Sciatic nerve (tissue), 2 donors: ENCODE measurements at regions not wholly inside any gene's neighbourhood (a gene's known extent, or its start where the extent isn't known, plus 50 kb on each side); places are given as distances from the start of the nearest gene placed in this dataset.
"Not testable (repeated sequence)": the region's sequence is repeated elsewhere in the genome, so short reads cannot be mapped to it uniquely, and the experiment has no call there.

Source experiments
- ATAC-seq: fragments of 200-7000 bp; cut with Tn5 transposase; one replicate; pipeline ENCODE4 v1.9.1; 2020; ENCODE audit warnings: mild to moderate bottlenecking, moderate library complexity
- DNase-seq: peaks from one replicate; pipeline ENCODE4 v3.0.0-alpha.2; 2020; ENCODE audit warnings: low spot score
- intact Hi-C: fragments of 100-400 bp; cut with DNase I; formaldehyde crosslinking; loops from one replicate; pipeline ENCODE4 v1.14.2; 2022
- donor health status: DM: no; HTN: no; CAD: no.
- donor health status: DM: no; HTN: no; CAD: no.

- intact Hi-C loops, result no loop called here
- no peak for ATAC-seq
- no peak for DNase-seq
Observed at GRCh38 chr16:26546573-26546972, 520.2 kb upstream of the C16orf82 start.

- no peak for DNase-seq
- intact Hi-C loops, result no loop called here
- no peak for ATAC-seq
Observed at GRCh38 chr16:26547681-26548080, 519.0 kb upstream of the C16orf82 start.

GRCh38 chr16:26550111-26550610 lies 516.6 kb upstream of the C16orf82 start:
- ATAC-seq (no peak), DNase-seq (no peak)
- intact Hi-C loops, result no loop called here

DNA sequence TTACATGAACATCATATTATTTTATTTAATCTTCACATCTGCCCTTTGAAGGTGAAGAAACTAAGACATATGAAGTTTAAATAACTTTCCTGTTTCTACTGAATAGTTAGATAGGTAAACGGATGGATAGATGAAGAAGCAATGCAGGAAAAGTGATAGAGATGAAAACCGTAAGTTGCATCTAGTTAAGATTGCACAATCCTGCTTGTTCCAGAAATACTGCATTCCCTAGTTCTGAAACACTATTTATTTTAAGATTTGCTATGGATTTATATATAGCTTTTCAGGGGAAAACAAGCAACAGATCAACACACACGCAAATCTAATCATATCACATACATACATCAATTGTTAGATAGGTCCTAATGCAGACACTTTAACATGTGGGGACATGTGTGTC lies 512.7 kb upstream of the C16orf82 start:
- intact Hi-C loops, result no loop called here
- DNase-seq (no peak), ATAC-seq (no peak)

- DNase-seq, result no peak
- no peak for ATAC-seq
- intact Hi-C loops, result no loop called here
Observed at GRCh38 chr16:26561303-26561702, 505.4 kb upstream of the C16orf82 start.

DNA sequence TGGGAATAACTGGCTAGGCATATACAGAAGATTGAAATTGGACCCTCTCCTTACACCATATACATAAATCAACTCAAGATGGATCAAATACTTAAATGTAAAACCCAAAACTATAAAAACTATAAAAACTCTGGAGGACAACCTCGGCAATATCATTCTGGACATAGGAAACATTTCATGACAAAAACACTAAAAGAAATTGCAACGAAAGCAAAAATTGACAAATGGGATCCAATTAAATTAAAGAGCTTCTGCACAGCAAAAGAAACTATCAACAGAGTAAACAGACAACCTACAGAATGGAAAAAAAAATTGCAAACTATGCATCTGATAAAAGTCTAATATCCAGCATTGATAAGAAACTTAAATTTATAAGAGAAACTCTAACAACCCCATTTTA lies 503.7 kb upstream of the C16orf82 start:
- DNase-seq (no peak), ATAC-seq (no peak)
- intact Hi-C loops, result no loop called here

- no peak for ATAC-seq
- intact Hi-C loops, result no loop called here
- no peak for DNase-seq
Observed at GRCh38 chr16:26567356-26567755, 499.4 kb upstream of the C16orf82 start.

DNA sequence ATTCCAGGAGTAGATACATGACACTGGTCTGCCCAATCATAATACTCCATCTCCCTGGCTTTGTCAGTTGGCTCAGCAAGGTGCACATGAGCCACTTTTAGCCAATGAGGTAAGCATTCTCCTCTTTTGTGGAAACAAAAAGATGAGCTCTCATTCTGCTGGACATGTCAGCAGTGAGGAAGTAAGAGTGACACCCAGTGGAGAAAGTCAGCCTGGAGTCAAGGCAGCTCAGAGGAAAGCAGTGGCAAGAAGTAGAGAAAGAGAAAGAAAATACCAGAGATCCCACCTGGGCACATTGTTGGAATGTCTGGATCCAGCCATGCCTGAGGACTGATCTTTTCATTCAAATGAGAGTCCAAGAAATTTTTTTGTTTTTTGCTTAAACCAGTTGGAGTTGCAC lies 496.9 kb upstream of the C16orf82 start:
- no peak for ATAC-seq
- intact Hi-C loops, result no loop called here
- no peak for DNase-seq

- intact Hi-C loops, result no loop called here
- no peak for ATAC-seq
- DNase-seq, result no peak
Observed at GRCh38 chr16:26578748-26579147, 488.0 kb upstream of the C16orf82 start.

DNA sequence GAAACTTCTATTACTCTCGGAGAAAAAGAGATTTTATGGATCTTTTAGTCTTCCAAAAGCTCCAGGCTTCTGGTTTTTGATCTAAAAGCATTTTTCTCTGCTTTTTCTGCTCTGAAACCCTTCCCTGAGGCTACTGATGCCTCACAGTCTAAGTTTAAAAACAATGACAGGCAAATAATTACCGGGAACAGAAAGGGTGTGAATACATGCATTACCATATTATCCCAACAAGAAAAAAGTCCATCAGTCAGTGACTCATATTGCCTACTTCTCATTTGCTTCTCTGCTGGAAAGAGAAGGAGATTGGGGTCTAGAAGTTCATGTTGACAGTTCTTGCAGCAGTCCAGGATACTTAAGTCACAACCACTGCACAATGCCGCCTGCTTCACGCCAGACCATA lies 482.9 kb upstream of the C16orf82 start:
- DNase-seq (no peak), ATAC-seq (no peak)
- intact Hi-C loops, result no loop called here

- no peak for ATAC-seq
- intact Hi-C loops, result loop anchor here (10.0 kb wide), 1 partner anchor 51 kb away; no protein-coding TSS in a partner anchor
- DNase-seq, result no peak
Observed at GRCh38 chr16:26593700-26594099, 473.0 kb upstream of the C16orf82 start.

DNA sequence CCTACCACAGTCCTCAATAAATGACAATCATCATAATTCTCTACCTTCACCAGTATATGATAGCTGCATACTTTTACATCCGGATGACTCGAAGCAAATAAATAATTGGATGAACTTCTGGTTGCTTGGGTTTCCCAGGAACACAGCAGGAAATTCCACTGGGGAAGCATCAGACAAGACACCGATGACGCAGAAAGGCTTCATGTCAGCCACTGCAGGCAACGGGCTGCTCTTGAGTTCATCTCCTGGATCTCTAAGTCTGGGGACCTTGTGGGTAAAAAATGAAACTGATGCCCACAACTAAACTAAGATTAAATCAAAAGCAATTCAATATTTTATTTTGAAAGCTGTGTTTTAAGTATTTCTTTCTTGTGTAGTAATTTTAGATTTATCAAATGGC lies 472.1 kb upstream of the C16orf82 start:
- ATAC-seq (no peak), DNase-seq (no peak)
- intact Hi-C loops, result loop anchor here (10.0 kb wide), 1 partner anchor 50 kb away; no protein-coding TSS in a partner anchor

DNA sequence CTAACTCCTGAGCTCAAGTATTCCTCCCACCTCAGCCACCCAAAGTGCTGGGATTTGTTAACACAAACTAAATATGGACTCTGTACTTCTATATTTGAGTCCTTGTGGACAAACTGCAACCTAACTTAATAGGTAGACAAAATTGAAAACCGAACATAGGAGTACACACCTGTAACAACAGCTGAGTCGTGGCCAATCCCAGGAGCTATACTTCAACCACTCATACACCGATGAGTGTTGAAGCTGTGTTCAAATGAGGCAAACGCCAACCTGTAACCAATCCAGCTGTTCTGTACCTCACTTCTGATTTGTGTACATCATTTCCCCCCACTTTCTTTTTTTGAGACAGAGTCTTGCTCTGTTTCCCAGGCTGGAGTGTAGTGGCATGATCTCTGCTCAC lies 471.5 kb upstream of the C16orf82 start:
- DNase-seq, result no peak
- ATAC-seq, result no peak
- intact Hi-C loops, result loop anchor here (10.0 kb wide), 1 partner anchor 50 kb away; no protein-coding TSS in a partner anchor

- not testable (repeated sequence) for ATAC-seq, DNase-seq
- intact Hi-C loops, result loop anchor here (10.0 kb wide), 1 partner anchor 49 kb away; no protein-coding TSS in a partner anchor
Observed at GRCh38 chr16:26596033-26596432, 470.7 kb upstream of the C16orf82 start.

DNA sequence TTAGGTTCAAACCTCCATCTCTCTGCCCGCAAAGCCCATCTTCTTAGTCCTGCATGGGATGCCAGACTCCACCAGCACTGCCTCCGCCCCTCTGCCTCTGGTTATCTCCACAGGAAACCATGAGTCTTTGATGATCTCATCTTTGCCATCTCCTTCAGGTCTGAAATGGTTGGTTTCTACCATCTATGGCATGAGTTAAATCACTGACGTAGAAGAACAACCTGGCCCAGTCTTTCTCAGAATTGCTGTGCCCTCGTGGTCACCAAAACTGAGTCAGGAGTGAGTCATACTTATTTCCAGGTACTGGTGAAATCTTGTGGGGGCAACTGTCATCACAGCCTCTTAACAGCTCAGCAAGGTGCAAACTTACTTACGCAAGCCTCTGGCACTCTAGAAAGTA lies 468.7 kb upstream of the C16orf82 start:
- intact Hi-C loops, result loop anchor here (10.0 kb wide), 1 partner anchor 47 kb away; no protein-coding TSS in a partner anchor
- ATAC-seq (no peak), DNase-seq (no peak)

DNA sequence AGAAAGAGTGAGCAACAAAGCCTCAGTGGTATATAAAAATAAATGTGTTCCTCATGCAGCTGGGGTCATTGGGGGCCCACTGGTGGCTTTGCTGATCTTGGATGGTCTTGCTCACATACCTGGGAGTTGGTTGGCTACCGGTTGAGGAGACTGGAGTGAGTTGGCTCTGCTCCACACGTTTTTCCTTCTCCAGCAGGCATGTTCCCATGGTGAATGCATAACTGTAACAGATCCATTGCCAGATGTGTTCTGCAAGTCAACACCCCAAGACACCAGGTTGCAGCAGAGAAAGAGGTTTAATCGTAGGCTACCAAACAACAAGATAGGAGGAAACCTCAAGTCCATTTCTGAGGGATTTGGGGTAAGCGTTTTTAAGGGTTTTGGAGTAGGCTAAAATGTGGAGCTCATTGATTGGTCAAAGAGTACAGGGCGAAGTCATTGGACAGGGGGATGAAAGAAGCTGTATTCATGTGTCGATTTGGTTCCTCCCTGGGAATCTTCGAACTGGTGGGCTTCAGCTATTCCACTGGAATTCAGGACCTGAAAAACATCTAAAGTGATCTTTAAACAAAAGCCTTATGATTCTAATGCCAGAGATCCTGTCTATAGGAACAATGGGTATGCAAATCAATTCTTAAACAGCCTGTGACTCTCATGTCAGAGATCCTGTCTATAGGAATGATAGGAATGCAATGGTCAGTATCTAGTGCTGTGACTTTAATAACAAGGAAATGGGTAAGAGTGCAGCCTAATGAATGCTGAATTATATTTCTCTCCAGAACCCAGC lies 467.5 kb upstream of the C16orf82 start:
- no peak for ATAC-seq
- intact Hi-C loops, result loop anchor here (10.0 kb wide), 1 partner anchor 46 kb away; no protein-coding TSS in a partner anchor
- DNase-seq, result no peak

DNA sequence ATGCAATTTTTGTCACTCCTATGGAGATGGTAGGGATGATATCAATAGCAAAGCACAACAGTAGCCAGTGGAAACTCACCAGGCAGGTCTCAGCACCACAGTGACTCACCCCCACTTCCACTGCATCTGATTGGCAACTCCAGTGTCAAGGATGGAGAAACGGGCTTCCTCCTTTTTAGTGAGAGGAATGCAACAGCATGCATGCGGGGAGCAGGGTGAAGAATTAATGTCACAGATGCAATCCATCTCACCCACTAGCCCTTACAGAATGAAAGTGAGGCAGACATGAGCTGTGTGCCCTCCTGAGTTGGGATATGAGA lies 467.0 kb upstream of the C16orf82 start:
- intact Hi-C loops, result loop anchor here (10.0 kb wide), 1 partner anchor 45 kb away; no protein-coding TSS in a partner anchor
- ATAC-seq (no peak), DNase-seq (no peak)

DNA sequence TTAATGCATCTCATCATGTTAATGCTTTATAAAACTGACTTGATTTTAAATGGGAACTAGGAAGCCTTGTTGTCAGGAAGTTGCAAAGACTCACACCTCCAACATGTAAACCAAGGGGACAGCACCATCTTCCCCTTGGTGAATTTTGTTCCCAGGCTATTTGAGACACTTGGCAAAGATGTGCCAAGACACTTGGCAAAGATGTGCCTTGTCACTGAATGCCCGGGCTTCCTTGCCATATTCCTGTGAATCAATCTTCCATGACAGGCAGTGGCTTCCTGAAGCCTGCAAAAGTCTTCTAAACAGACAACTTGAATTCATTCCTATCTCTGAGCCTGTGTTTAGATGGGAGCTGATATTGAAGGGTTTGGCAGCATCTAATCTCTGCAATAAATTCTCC lies 465.4 kb upstream of the C16orf82 start:
- no peak for DNase-seq
- intact Hi-C loops, result no loop called here
- ATAC-seq, result no peak

DNA sequence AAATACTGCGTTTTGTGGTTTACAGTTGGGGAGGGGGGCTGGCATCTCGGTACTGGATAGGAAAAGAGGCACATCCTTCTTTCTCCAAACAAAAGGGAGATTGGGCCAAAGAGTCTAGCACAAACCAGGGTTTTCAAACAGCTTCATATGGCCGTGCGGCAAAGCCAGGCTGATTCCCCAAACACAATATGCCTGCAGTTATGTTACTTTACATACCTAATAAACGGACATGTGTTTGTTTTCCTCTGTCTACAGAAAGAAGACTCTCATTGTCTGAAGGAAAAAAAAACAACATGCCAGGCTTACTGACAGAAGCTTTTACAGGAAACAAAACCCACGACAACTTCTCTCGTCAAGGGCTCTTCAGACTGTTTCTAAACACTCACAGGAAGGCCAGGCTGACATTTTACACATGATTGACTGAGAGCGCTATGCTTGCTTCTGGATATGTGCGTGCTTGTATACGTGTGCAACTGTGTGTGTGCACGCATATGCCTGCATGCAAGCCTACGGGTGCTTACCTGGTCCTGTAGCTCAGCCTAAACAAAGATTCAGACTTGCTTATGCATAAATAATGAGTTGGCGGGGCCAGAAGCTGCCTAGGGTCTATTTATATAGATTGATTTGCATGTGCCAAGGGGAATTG lies 461.0 kb upstream of the C16orf82 start:
- DNase-seq (no peak), ATAC-seq (no peak)
- intact Hi-C loops, result no loop called here

DNA sequence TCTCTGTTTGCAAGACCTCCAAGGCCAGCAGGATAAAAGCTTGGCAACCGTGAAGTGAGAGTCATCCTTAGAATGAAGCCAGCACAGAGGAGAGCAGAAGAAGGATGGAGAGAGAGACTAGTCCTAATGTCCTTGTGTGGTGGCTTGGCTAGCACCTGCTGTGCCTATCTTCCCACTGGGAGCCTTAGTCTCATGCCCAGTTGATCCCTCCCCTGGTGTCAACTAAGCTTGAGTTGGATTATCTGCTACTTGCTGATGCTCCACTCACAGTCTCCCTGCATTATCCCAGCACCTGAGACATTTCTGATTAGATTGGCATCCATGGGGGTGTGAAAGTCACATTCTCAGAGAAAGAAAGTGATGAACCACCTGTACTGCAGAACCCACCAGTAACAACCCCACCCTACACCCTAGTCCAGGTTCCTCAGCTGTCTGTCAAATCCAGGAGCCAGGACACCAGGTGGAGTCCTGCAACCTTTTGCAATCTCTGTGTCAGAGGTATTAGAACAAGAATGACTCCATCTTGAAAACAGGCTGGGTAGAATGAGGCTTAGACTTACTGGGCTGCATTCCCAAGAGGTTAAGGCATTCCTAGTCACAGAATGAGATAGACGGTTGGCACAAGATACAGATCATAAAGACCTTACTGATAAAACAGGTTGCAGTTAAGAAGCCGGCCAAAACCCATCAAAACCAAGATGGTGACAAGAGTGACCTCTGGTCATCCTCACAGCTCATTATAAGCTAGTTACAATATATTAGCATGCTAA lies 460.2 kb upstream of the C16orf82 start:
- ATAC-seq (no peak), DNase-seq (no peak)
- intact Hi-C loops, result no loop called here
